Iris pigment epithelial cell (primary cell): ENCODE measurements at regions not wholly inside any gene's neighbourhood (a gene's known extent, or its start where the extent isn't known, plus 50 kb on each side); places are given as distances from the start of the nearest gene placed in this dataset.
"Not testable (repeated sequence)": the region's sequence is repeated elsewhere in the genome, so short reads cannot be mapped to it uniquely, and the experiment has no call there.

Experiments used
- DNase-seq: peaks from one replicate; pipeline ENCODE4 v3.0.0-alpha.2; 2011; ENCODE audit warnings: low read depth

- no peak for DNase-seq
These were observed 976.8 kb downstream of the TBC1D32 start for GRCh38 chr6:120357447-120357846.

- peak; percentile 14 for DNase-seq
These were observed 978.5 kb downstream of the TBC1D32 start for GRCh38 chr6:120355822-120356221.

GRCh38 chr6:120354452-120355098, 979.7 kb downstream of the TBC1D32 start:
- no peak for DNase-seq

- DNase-seq: no peak
These were observed 981.8 kb downstream of the TBC1D32 start for GRCh38 chr6:120352491-120352890.

- DNase-seq: no peak
These were observed 985.4 kb downstream of the TBC1D32 start for GRCh38 chr6:120348926-120349325.

- DNase-seq: no peak
These were observed 979.0 kb upstream of the MAN1A1 start for GRCh38 chr6:120328521-120328920.

- DNase-seq: no peak
These were observed 971.1 kb upstream of the MAN1A1 start for GRCh38 chr6:120320481-120321162.

GRCh38 chr6:120304223-120304622, 954.7 kb upstream of the MAN1A1 start:
- no peak for DNase-seq

- DNase-seq: no peak
These were observed 954.0 kb upstream of the MAN1A1 start for GRCh38 chr6:120303527-120303926.

- no peak for DNase-seq
These were observed 952.5 kb upstream of the MAN1A1 start for GRCh38 chr6:120302041-120302440.

GRCh38 chr6:120290964-120291363, 941.4 kb upstream of the MAN1A1 start:
- DNase-seq: no peak

GRCh38 chr6:120282005-120282404, 932.4 kb upstream of the MAN1A1 start:
- DNase-seq: no peak

GRCh38 chr6:120279466-120280167, 930.1 kb upstream of the MAN1A1 start:
- DNase-seq: no peak

- no peak for DNase-seq
These were observed 929.3 kb upstream of the MAN1A1 start for GRCh38 chr6:120278689-120279396.

GRCh38 chr6:120274547-120274946, 925.0 kb upstream of the MAN1A1 start:
- DNase-seq: no peak

GRCh38 chr6:120273411-120273810, 923.9 kb upstream of the MAN1A1 start:
- DNase-seq: no peak

- DNase-seq: no peak
These were observed 922.5 kb upstream of the MAN1A1 start for GRCh38 chr6:120272038-120272437.

GRCh38 chr6:120268256-120268655, 918.7 kb upstream of the MAN1A1 start:
- DNase-seq: not testable (repeated sequence)

- no peak for DNase-seq
These were observed 912.8 kb upstream of the MAN1A1 start for GRCh38 chr6:120262354-120262753.

- DNase-seq: no peak
These were observed 911.1 kb upstream of the MAN1A1 start for GRCh38 chr6:120260636-120261035.

- DNase-seq: no peak
These were observed 905.1 kb upstream of the MAN1A1 start for GRCh38 chr6:120254651-120255050.

- DNase-seq: no peak
These were observed 898.9 kb upstream of the MAN1A1 start for GRCh38 chr6:120248451-120248850.

GRCh38 chr6:120237221-120237620, 887.7 kb upstream of the MAN1A1 start:
- DNase-seq: no peak
